GM12878 (cell line): ENCODE measurements at regions not wholly inside any gene's neighbourhood (a gene's known extent, or its start where the extent isn't known, plus 50 kb on each side); places are given as distances from the start of the nearest gene placed in this dataset.

Source experiments
- ATAC-seq: fragments of 200-7000 bp; cut with Tn5 transposase; 3 replicates; pipeline ENCODE4 v1.9.1; 2020; ENCODE audit warnings: mild to moderate bottlenecking, moderate library complexity
- BruUV-seq: library from RNA; stranded (reverse); fragments of 400-500 nt; replicated peaks from 2 replicates; lab custom pipeline; 2021; lab: Mats Ljungman, UMichigan
- CTCF ChIA-PET: fragments of 300-600 bp; sonication (Branson Sonifier 250); formaldehyde crosslinking; extraction: SDS; loops from one replicate; lab custom pipeline; 2021; ENCODE audit warnings: inconsistent platforms; lab: Yijun Ruan, JAX
- POLR2A ChIA-PET: fragments of 350-600 bp; formaldehyde crosslinking; extraction: SDS; loops from one replicate; lab custom pipeline; 2021; ENCODE audit warnings: inconsistent platforms; lab: Charles Lee
- RAD21 ChIA-PET: fragments of 300-600 bp; sonication (Branson Sonifier 250); formaldehyde crosslinking; loops from one replicate; lab custom pipeline; 2023; ENCODE audit warnings: antibody characterized with exemption; ENCODE audit not compliant: unreplicated experiment; lab: Charles Lee
- SMC1A ChIA-PET: fragments of 300-600 bp; sonication (Branson Sonifier 250); formaldehyde crosslinking; loops from one replicate; lab custom pipeline; 2023; ENCODE audit not compliant: unreplicated experiment, uncharacterized antibody; lab: Charles Lee
- DNase-seq: peaks from one replicate; pipeline ENCODE4 v3.0.0-alpha.2; 2011; ENCODE audit warnings: low read depth, low spot score
- FAIRE-seq: peaks from 3 replicates; lab custom pipeline; 2011; peaks lifted over from hg19 to GRCh38; lab: Jason Lieb, UNC
- H2AFZ ChIP-seq: 2 replicates; pipeline ENCODE4 v1.6.0; 2011; ENCODE audit warnings: low read depth, low read length, control low read depth; ENCODE audit not compliant: control insufficient read depth
- H3K27ac ChIP-seq: 2 replicates; pipeline ENCODE4 v1.5.1; 2011; ENCODE audit warnings: control low read depth; ENCODE audit not compliant: control insufficient read depth, insufficient read depth
- H3K27me3 ChIP-seq, 2 experiments: replicated peaks in 1 of 2; 2 replicates each; pipeline versions ENCODE4 v1.6.0 to v1.6.1; 2011; ENCODE audit warnings: low read length in 1 of 2; ENCODE audit not compliant: control insufficient read depth in 2 of 2, insufficient read depth in 2 of 2
- H3K36me3 ChIP-seq, 2 experiments: 2 replicates each; pipeline ENCODE4 v1.5.1; 2011; ENCODE audit warnings: low read length in 1 of 2; ENCODE audit not compliant: control insufficient read depth in 2 of 2, insufficient read depth in 2 of 2
- H3K4me1 ChIP-seq: 2 replicates; pipeline ENCODE4 v1.6.1; 2011; ENCODE audit warnings: mild to moderate bottlenecking, low read length, moderate library complexity, mixed read lengths; ENCODE audit not compliant: control insufficient read depth, insufficient read depth
- H3K4me2 ChIP-seq: 2 replicates; pipeline ENCODE4 v1.6.0; 2011; ENCODE audit warnings: control low read depth; ENCODE audit not compliant: control insufficient read depth, insufficient read depth
- H3K4me3 ChIP-seq: fragments of 200-600 bp; sonication (generic); 2 replicates; pipeline ENCODE4 v1.5.1; 2016
- H3K79me2 ChIP-seq: 2 replicates; pipeline ENCODE4 v1.6.0; 2011; ENCODE audit warnings: low read length; ENCODE audit not compliant: control insufficient read depth, insufficient read depth
- H3K9ac ChIP-seq: 2 replicates; pipeline ENCODE4 v1.8.0; 2011; ENCODE audit warnings: low read length, control low read depth, mixed read lengths; ENCODE audit not compliant: control insufficient read depth, insufficient read depth
- H3K9me3 ChIP-seq: replicated peaks from 3 replicates; pipeline ENCODE4 v1.5.1; 2011; ENCODE audit warnings: mild to moderate bottlenecking, low read length; ENCODE audit not compliant: control insufficient read depth, insufficient read depth
- H4K20me1 ChIP-seq: 2 replicates; pipeline ENCODE4 v1.6.0; 2011; ENCODE audit not compliant: control insufficient read depth, insufficient read depth
- ATF3 ChIP-seq: IDR thresholded peaks from 2 replicates; pipeline ENCODE4 v1.6.1; 2011; ENCODE audit warnings: low read depth, mild to moderate bottlenecking, low read length, moderate library complexity, borderline replicate concordance; ENCODE audit errors: extremely low read depth
- CHD2 ChIP-seq: IDR thresholded peaks from 2 replicates; pipeline ENCODE4 v1.6.1; 2011; ENCODE audit warnings: low read depth, low read length, improper control_type of control experiment, borderline replicate concordance
- FOS ChIP-seq: IDR thresholded peaks from 3 replicates; pipeline ENCODE4 v1.6.1; 2011; ENCODE audit warnings: borderline replicate concordance; ENCODE audit not compliant: insufficient read length; ENCODE audit errors: extremely low read depth
- GATAD2B ChIP-seq: fragments of 450-650 bp; conservative IDR thresholded peaks from 2 replicates; pipeline ENCODE4 v1.6.1; 2017; ENCODE audit warnings: low read depth, mild to moderate bottlenecking, moderate library complexity
- KLF5 ChIP-seq: fragments of 450-650 bp; IDR thresholded peaks from 2 replicates; pipeline ENCODE4 v1.6.1; 2014; ENCODE audit warnings: mild to moderate bottlenecking; ENCODE audit not compliant: partially characterized antibody
- MEF2A ChIP-seq: IDR thresholded peaks from 2 replicates; pipeline ENCODE4 v1.6.1; 2011; ENCODE audit warnings: low read depth, mild to moderate bottlenecking, low read length, moderate library complexity; ENCODE audit not compliant: insufficient read depth
- MEF2B ChIP-seq: fragments of 450-650 bp; IDR thresholded peaks from 2 replicates; pipeline ENCODE4 v1.6.1; 2018; ENCODE audit warnings: mild to moderate bottlenecking, moderate library complexity; ENCODE audit not compliant: partially characterized antibody, poor library complexity, severe bottlenecking
- MYC ChIP-seq: IDR thresholded peaks from 2 replicates; pipeline ENCODE4 v1.6.1; 2011; ENCODE audit warnings: mild to moderate bottlenecking, low read length, moderate library complexity, inconsistent platforms; ENCODE audit not compliant: insufficient read depth, insufficient replicate concordance, insufficient read length, severe bottlenecking
- NFYB ChIP-seq: IDR thresholded peaks from 2 replicates; pipeline ENCODE4 v1.6.1; 2011; ENCODE audit warnings: low read depth, mild to moderate bottlenecking, low read length, improper control_type of control experiment, moderate library complexity; ENCODE audit not compliant: insufficient read depth
- PAX5 ChIP-seq: IDR thresholded peaks from 2 replicates; pipeline ENCODE4 v1.6.1; 2011; ENCODE audit warnings: low read depth, low read length, borderline replicate concordance
- POLR2A ChIP-seq: IDR thresholded peaks from 2 replicates; pipeline ENCODE4 v1.6.1; 2011; ENCODE audit warnings: low read depth, mild to moderate bottlenecking, low read length
- RAD51 ChIP-seq: fragments of 450-650 bp; IDR thresholded peaks from 2 replicates; pipeline ENCODE4 v1.6.1; 2016; ENCODE audit warnings: moderate library complexity, mild to moderate bottlenecking, inconsistent platforms
- RBBP5 ChIP-seq: fragments of 200-600 bp; sonication (generic); conservative IDR thresholded peaks from 2 replicates; pipeline ENCODE4 v1.6.1; 2016
- RELA ChIP-seq: fragments of 450-650 bp; IDR thresholded peaks from 2 replicates; pipeline ENCODE4 v1.8.0; 2014; ENCODE audit warnings: borderline replicate concordance; ENCODE audit not compliant: partially characterized antibody
- SMARCA5 ChIP-seq: fragments of 450-650 bp; IDR thresholded peaks from 2 replicates; pipeline ENCODE4 v1.6.1; 2017; ENCODE audit warnings: mild to moderate bottlenecking
- STAT3 ChIP-seq: IDR thresholded peaks from 2 replicates; pipeline ENCODE4 v1.6.1; 2011; ENCODE audit warnings: low read depth, low read length, improper control_type of control experiment
- TCF7 ChIP-seq: IDR thresholded peaks from 2 replicates; pipeline ENCODE4 v1.6.1; 2014; ENCODE audit warnings: antibody characterized with exemption, borderline replicate concordance
- ZNF687 ChIP-seq: fragments of 450-650 bp; IDR thresholded peaks from 2 replicates; pipeline ENCODE4 v1.6.1; 2017; ENCODE audit warnings: mild to moderate bottlenecking, moderate library complexity
- WGBS: methylation state at CpG from one replicate; pipeline ENCODE4 v1.1.6; 2016; ENCODE audit warnings: low lambda C conversion rate; ENCODE audit not compliant: insufficient replicate concordance, insufficient coverage; ENCODE audit errors: missing lambda C conversion rate; 5-methylcytosine and 5-hydroxymethylcytosine counted together
- in situ Hi-C: fragments of 300-500 bp; cut with MboI; formaldehyde crosslinking; loops from 9 replicates; pipeline ENCODE4 v1.14.3; 2018; ENCODE audit warnings: mixed read lengths
- intact Hi-C: fragments of 100-400 bp; cut with micrococcal nuclease; formaldehyde crosslinking; loops from one replicate; pipeline ENCODE4 v1.14.2; 2022; ENCODE audit not compliant: unreplicated experiment
- TF ChIP-seq, protein P1 (sequence below): IDR thresholded peaks from 2 replicates; pipeline ENCODE4 v1.6.1; 2011; ENCODE audit warnings: borderline replicate concordance, low read depth, mild to moderate bottlenecking, moderate library complexity, mixed read lengths, low read length; ENCODE audit not compliant: insufficient read depth; ENCODE audit errors: extremely low read length
- TF ChIP-seq, protein P2 (sequence below): IDR thresholded peaks from 2 replicates; pipeline ENCODE4 v1.6.1; 2012; ENCODE audit warnings: low read depth, low read length, improper control_type of control experiment

DNA sequence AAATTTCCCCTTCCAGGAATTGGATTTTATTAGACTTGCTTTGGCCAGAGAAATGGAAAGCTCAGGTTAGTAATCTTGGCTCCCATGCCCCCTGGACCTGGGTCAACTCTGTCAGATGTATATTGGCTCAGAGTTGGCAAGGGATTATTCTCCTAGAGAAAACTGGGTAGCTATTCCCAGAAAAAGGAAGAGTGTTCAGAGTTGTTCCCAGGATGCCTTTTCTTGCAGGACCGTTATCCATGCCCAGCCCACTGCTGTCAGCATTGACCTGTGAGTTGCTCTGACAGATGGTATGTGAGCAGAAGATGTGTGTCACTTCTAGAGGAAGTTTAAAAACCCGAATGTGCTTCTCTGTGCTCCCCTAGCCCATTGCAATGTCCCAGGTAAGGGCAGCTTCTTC, 509.9 kb upstream of the ZFP42 start:
- POLR2A ChIA-PET = interaction anchor here (0.5 kb wide), 1 partner anchor 109 kb away, joined by 3 read pairs; no protein-coding TSS in a partner anchor

More for the DNA sequence above, 509.9 kb upstream of the ZFP42 start:
- H4K20me1 ChIP-seq = no peaks in the 10 kb centered on the region
- intact Hi-C loops (no loop called here), in situ Hi-C loops (no loop called here)
- H3K9ac ChIP-seq = no peak overlapping the region
- ChIA-PET RAD21 (no interaction called here), SMC1A (no interaction called here), CTCF (no interaction called here)
- no peaks in the 10 kb centered on the region for H3K4me1 ChIP-seq
- no peaks in the 10 kb centered on the region for H3K79me2 ChIP-seq
- no peak overlapping the region for H3K27ac ChIP-seq
- H3K9me3 ChIP-seq = no peaks in the 10 kb centered on the region; the same call in 2 of the 3 replicates
- no peak overlapping the region for H2AFZ ChIP-seq
- ATAC-seq (no peak), FAIRE-seq (no peak), DNase-seq (no peak)
- H3K4me2 ChIP-seq = no peak overlapping the region
- H3K4me3 ChIP-seq = no peak overlapping the region
- no peaks in the 10 kb centered on the region for H3K36me3 ChIP-seq
- WGBS = 0% methylated on average over 2 of the region's 2 CpGs
- no TSS peak for BruUV-seq
- TF ChIP-seq, protein P1, sequence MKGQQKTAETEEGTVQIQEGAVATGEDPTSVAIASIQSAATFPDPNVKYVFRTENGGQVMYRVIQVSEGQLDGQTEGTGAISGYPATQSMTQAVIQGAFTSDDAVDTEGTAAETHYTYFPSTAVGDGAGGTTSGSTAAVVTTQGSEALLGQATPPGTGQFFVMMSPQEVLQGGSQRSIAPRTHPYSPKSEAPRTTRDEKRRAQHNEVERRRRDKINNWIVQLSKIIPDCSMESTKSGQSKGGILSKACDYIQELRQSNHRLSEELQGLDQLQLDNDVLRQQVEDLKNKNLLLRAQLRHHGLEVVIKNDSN = no peak
- TF ChIP-seq CHD2 (no peak), MEF2B (no peak), RELA (no peak), RBBP5 (no peak), GATAD2B (no peak), TCF7 (no peak), POLR2A (no peak), FOS (no peak), STAT3 (no peak), KLF5 (no peak), MYC (no peak), SMARCA5 (no peak), PAX5 (no peak), ZNF687 (no peak), NFYB (no peak), ATF3 (no peak), RAD51 (no peak), MEF2A (no peak)
- TF ChIP-seq, protein P2, sequence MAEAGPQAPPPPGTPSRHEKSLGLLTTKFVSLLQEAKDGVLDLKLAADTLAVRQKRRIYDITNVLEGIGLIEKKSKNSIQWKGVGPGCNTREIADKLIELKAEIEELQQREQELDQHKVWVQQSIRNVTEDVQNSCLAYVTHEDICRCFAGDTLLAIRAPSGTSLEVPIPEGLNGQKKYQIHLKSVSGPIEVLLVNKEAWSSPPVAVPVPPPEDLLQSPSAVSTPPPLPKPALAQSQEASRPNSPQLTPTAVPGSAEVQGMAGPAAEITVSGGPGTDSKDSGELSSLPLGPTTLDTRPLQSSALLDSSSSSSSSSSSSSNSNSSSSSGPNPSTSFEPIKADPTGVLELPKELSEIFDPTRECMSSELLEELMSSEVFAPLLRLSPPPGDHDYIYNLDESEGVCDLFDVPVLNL = no peak
- TF ChIP-seq, all 136 proteins: peak for 0
- no peaks in the 10 kb centered on the region for H3K27me3 ChIP-seq
